ENCODE measurements at regions not wholly inside any gene's neighbourhood (a gene's known extent, or its start where the extent isn't known, plus 50 kb on each side); places are given as distances from the start of the nearest gene placed in this dataset.

GRCh38 chr2:42901076-42901640 is 108.8 kb upstream of the HAAO start:
- Mint-ChIP-seq H3K27ac (ENCODE audit: unreplicated experiment) (no peak overlapping the region), H3K4me3 (ENCODE audit: low read depth, unreplicated experiment) (no peak overlapping the region), H3K4me1 (ENCODE audit: low read depth, unreplicated experiment) (peaks cover 11% of the 10 kb centered on the region), H3K27me3 (ENCODE audit: unreplicated experiment) (no peaks in the 10 kb centered on the region), H3K9me3 (ENCODE audit: low read depth, unreplicated experiment) (no peaks in the 10 kb centered on the region), H3K36me3 (ENCODE audit: insufficient read depth, unreplicated experiment) (no peaks in the 10 kb centered on the region)
- DNase-seq: no peak
- intact Hi-C loops (cut with micrococcal nuclease; ENCODE audit: unreplicated experiment): no loop called here
- no TSS peak for BruUV-seq (replicated peaks)
- TF ChIP-seq CTCF (IDR thresholded peaks at IDR 0.05; ENCODE audit: unreplicated experiment): no peak
- CTCF ChIA-PET: interaction anchor here (0.7 kb wide), 2 partner anchors 10 to 676 kb away, joined by 3 read pairs; no protein-coding TSS in a partner anchor

GRCh38 chr2:42900289-42900891 is 108.0 kb upstream of the HAAO start:
- TF ChIP-seq CTCF (IDR thresholded peaks at IDR 0.05; ENCODE audit: unreplicated experiment): no peak
- Mint-ChIP-seq H3K27me3 (ENCODE audit: unreplicated experiment) (no peaks in the 10 kb centered on the region), H3K4me1 (ENCODE audit: low read depth, unreplicated experiment) (peaks cover 6% of the 10 kb centered on the region), H3K9me3 (ENCODE audit: low read depth, unreplicated experiment) (no peaks in the 10 kb centered on the region), H3K36me3 (ENCODE audit: insufficient read depth, unreplicated experiment) (no peaks in the 10 kb centered on the region), H3K4me3 (ENCODE audit: low read depth, unreplicated experiment) (no peak overlapping the region), H3K27ac (ENCODE audit: unreplicated experiment) (no peak overlapping the region)
- no peak for DNase-seq
- CTCF ChIA-PET: no interaction called here
- intact Hi-C loops (cut with micrococcal nuclease; ENCODE audit: unreplicated experiment): no loop called here
- no TSS peak for BruUV-seq (replicated peaks)

- DNase-seq: no peak
- Mint-ChIP-seq H3K4me3 (ENCODE audit: low read depth, unreplicated experiment) (no peak overlapping the region), H3K36me3 (ENCODE audit: insufficient read depth, unreplicated experiment) (no peaks in the 10 kb centered on the region), H3K27ac (ENCODE audit: unreplicated experiment) (peak overlapping the region; percentile 33), H3K27me3 (ENCODE audit: unreplicated experiment) (no peaks in the 10 kb centered on the region), H3K4me1 (ENCODE audit: low read depth, unreplicated experiment) (peaks cover 6% of the 10 kb centered on the region), H3K9me3 (ENCODE audit: low read depth, unreplicated experiment) (no peaks in the 10 kb centered on the region)
- BruUV-seq (replicated peaks): no TSS peak
- intact Hi-C loops (cut with micrococcal nuclease; ENCODE audit: unreplicated experiment): no loop called here
- TF ChIP-seq CTCF (IDR thresholded peaks at IDR 0.05; ENCODE audit: unreplicated experiment): no peak
- CTCF ChIA-PET: interaction anchor here (0.9 kb wide), 1 partner anchor 37 kb away, joined by 3 read pairs; no protein-coding TSS in a partner anchor
Measured at GRCh38 chr2:42897358-42897757, 105.0 kb upstream of the HAAO start.

- Mint-ChIP-seq H3K27me3 (ENCODE audit: unreplicated experiment) (no peaks in the 10 kb centered on the region), H3K36me3 (ENCODE audit: insufficient read depth, unreplicated experiment) (no peaks in the 10 kb centered on the region), H3K4me1 (ENCODE audit: low read depth, unreplicated experiment) (peaks cover 6% of the 10 kb centered on the region), H3K4me3 (ENCODE audit: low read depth, unreplicated experiment) (no peak overlapping the region), H3K27ac (ENCODE audit: unreplicated experiment) (no peak overlapping the region), H3K9me3 (ENCODE audit: low read depth, unreplicated experiment) (no peaks in the 10 kb centered on the region)
- no peak for TF ChIP-seq CTCF (IDR thresholded peaks at IDR 0.05; ENCODE audit: unreplicated experiment)
- CTCF ChIA-PET: no interaction called here
- DNase-seq: no peak
- intact Hi-C loops (cut with micrococcal nuclease; ENCODE audit: unreplicated experiment): no loop called here
- no TSS peak for BruUV-seq (replicated peaks)
Measured at GRCh38 chr2:42895791-42896135, 103.4 kb upstream of the HAAO start.

Data from Calu3 (cell line).